ENCODE measurements at regions not wholly inside any gene's neighbourhood (a gene's known extent, or its start where the extent isn't known, plus 50 kb on each side); places are given as distances from the start of the nearest gene placed in this dataset.

DNA sequence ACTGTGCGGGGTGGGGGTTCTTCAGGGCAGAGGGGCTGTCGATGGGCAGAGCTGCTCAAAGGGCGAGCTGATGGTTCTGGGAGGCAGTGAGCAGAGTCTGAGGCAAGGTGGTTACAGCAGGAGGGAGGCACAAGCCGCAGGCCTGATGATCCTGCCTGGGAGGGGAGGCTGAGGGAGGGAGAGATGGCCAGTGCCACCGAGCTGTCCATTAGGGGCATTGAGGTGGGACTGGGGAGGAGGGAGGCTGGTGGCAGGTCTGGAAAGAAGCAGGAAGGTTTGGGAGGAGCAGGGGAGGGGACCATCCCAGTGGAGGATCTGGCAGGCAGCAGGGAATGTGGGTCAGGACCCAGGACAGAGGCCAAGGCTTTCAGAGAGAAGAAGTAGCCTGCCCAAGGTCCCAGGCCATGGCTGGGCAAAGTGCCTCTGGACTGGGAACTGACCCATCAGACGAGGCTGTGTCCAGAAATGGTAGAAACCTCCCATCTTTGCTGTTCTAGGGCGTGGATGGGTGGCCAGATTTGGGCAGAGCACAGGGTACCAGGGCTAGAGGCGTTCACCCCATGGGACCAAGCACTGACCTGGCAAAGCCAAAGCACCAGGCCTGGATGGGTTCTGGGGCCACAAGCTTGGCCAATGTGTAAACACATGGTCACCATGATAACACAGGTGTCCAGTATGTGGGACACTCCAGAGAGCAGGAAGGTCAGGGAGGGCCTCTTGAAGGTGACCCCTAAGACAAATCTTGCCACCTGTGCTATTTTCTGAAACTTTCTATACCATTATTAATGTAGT, 55.5 kb downstream of the INHBB start:
- DNase-seq: no peak

DNA sequence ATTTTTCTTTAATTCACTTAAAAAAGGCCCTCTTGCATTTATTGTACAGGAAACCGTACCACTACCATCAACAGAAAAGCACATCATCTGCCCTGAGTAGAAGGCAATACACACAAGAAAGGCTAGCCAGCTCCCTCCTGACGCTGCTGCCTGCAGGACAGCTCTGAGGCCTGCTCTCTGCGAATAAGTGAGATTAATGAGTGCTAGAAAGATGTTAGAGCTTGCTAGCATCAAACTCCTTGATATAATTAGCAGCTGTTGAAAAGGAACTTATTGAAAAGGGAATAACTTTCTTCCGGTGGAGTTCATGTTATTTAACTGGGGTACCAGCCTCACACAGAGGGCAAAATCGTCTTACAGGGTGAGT, 56.1 kb downstream of the INHBB start:
- DNase-seq: no peak

DNA sequence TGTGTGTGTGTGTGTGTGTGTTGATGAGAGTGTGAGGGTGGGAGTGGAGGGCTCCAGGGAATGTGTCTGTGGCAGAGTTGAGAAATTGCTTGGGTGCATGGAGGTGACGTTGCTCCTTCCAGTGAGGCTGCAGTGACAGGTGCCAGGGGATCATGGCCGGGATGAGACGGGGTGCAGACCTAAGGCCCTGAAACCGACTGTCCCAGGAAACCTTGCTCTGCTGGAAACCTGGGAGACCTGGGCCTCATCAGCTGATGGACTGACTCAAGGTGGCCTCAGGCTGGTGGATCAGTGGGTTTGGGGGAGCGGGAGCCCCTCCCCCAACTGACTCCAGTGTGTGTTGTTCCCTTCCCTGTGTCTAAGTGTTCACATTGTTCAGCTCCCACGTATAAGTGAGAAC, 56.6 kb downstream of the INHBB start:
- DNase-seq: no peak

- no peak for DNase-seq
Observed at GRCh38 chr2:120403261-120403660, 57.3 kb downstream of the INHBB start.

DNA sequence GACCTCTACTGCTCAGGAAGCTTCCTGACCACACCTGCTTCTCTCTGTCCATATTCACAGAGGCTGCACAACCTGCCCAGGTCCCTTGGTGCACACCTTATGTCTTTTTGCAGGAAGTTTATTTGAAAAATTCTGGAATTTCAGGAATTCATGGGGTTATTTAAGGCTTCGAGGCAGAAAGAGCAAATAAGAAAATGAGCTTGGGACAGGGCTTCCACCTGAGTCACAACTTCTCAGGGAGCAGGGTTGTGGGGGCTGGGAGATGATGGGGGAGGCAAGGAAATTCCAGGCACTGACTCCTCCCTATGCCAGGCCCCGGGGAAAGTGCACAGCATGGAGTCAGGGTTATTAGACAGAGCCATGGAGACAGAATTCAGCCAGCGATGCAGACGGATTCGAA, 57.7 kb downstream of the INHBB start:
- no peak for DNase-seq

GRCh38 chr2:120404274-120404673, 58.3 kb downstream of the INHBB start:
- DNase-seq: no peak

DNA sequence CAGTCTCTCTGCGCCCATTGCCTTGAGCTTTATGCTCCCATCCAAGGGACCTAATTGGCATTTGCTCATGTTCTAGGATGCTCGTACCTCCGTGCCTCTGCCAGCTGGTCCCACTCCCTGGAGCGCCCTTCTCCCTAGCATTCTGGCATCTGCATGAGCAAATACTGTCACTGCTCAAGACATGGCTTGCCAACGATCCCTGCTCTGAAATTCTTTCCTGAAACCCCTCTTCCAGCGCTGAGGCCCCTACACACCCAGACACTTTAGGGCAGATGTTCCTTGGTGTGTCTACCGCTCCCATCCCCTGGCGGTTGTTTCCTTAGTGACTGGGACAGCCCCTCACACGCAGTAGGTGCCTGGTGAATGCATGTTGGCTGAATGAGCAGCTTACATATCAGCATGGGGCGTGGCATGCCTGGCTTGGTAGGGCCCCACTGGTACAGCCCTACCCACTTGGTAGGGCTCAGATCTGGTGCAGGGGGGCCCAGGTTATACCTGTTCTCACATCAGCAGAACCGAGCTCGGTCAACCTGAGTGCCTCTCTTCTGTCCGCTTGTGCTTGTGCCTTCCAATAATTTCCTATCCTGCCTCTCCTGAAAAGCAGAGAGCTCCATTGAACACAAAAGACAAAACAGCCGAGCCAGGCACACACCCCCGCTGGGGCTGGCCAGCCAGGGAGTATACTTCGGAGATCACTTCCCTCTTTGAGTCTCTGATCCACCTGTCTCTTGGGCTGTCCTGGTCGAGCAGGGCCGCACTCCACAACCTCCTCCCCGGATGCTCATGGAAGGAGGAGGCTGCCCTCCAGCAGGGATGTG, 59.2 kb downstream of the INHBB start:
- no peak for DNase-seq

DNA sequence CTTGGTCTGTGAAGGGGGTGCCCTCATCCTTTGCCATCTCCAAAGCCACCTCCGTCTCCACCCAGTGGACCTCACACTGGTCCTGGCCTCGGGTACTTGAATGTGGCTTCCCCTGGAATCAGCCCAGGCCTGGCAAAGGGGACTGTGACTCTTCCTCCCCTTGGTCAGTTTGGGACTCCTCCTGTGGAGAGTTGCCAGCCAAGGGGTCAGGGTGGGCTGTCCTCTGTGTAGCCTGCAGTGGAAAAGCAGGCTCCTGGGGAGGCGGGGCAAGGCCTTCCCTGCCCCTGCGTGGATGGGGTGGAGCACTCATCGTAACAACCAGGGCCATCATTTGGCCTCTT, 59.8 kb downstream of the INHBB start:
- DNase-seq: no peak

DNA sequence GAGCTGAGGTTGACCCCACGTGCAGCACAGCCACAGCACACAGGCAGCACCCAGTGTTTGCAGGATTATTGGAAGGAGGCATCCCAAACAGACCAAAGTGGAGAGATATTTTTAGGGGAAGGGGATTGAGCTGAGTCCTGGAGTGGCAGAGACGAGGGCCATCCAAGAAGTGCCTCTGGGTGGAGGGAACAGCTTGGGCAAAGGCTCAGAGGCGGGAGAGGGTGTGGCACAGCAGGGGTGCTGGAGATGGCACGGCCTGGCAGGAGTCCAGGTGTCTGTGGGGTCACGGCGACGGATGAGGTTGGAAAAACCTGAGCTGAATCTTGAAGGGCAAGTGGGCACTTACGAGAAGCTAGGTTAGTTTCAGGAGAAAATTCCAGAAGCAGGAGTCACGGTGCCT, 60.6 kb downstream of the INHBB start:
- DNase-seq: no peak

DNA sequence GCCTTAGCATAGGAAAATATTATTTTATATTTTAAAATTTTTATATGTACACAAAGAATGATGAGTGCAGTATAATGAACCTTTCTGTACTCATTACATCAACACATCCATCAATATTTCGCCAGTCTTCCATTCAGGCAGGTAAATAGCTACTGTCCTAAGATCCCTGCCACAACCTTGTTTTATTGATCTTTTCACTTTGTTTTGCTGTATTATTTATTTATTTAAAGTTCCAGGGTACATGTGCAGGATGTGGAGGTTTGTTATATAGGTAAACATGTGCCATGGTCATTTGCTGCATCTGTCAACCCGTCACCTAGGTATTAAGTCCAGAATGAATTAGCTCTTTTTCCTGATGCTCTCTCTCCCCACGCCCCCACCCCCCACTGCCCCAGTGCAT, 64.6 kb downstream of the INHBB start:
- no peak for DNase-seq

- no peak for DNase-seq
Observed at GRCh38 chr2:120415060-120415459, 69.1 kb downstream of the INHBB start.

DNA sequence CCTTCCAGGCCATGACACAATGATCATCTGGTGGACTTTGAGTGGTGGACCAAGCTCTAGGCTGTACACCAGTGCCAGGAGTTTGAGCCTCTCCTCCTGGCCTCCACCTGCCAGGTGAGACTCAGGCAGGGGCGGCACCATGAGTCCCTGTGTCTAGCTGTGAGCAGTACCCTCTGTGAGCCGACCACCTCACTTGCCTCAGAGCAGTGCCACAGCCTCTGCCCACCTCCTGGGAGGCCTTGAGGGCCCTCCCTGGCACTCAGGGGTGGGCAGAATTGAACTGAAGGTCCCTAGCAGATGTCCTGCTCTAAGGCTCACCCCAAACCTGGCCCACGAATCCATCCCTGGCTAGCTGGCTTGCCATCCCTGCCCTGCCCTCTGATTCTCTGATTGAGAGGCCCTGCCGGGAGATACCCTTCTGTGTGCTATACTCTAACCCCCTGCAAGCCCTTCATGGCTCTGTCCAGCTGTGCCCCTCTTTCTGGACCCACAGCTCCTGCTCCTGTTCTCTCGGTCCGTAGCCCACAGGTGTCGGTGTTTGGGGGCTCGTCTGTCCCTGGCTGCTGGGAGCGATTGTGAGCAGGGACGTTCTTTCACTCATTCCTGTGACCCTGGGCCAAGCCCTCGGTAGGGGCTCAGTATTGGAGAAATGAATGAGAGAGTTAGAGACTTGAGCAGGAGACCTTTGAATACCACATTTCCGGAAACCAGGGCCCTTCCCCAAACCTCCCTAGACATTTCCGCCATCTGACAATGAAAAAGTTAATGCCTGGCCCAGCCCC, 70.0 kb downstream of the INHBB start:
- no peak for DNase-seq

- no peak for DNase-seq
Observed at GRCh38 chr2:120418174-120418787, 72.3 kb downstream of the INHBB start.

- DNase-seq: no peak
Observed at GRCh38 chr2:120419073-120419472, 73.1 kb downstream of the INHBB start.

GRCh38 chr2:120419955-120420354, 74.0 kb downstream of the INHBB start:
- DNase-seq: no peak

GRCh38 chr2:120421126-120421829, 75.3 kb downstream of the INHBB start:
- DNase-seq: no peak

DNA sequence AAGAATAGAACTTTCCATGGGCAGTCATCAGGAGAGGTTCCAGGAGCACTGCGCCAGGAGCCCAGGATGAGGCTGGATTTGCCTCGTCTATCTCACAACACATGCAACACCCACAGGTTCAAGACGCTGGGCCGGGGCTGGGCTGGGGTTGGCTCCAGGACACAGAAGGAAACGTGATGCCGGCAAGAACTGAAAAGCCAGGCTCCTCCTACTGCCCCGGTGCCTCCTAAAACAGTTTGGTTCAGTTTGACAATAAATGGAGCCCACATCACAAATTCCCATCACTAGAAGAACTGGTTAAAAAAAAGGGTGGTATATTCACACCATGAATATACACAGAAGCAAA, 75.9 kb downstream of the INHBB start:
- no peak for DNase-seq

- DNase-seq: no peak
Observed at GRCh38 chr2:120422465-120423160, 76.7 kb downstream of the INHBB start.

DNA sequence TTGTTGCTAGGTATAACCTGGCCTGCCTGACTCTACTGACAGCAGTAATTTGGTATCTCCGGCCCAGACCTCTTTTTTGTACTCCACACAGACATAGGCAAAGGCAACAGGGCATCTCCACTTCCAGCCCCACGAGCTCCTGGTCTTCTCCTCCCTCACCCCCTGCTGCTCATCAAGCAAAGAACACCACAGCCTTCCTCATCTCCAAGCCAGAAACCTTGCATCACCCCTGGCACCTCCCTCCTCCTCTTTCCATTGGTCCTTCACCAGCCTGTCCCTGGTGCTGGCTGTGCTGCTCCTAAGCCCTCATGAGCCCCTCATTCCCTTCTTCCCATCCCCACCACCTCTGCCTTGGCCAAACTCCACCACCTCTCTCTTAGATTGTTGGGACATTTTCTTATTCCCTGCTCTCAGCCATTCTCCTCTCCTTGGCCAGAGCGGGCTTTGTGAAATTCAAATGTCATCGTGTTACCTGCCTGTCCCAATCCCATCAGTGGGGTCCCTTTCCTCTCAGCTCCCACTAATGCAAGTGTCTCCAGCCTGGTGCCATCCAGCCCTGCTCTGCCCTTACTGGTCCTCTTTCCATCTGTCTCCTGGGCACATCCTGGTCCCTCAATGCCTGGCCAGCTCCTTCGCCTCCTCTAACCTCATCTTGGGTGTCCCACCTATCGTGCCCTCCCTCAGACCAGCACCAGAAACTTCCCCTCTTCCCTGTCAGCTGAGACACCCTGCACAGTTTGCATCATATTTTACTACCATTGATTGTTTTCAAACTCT, 77.4 kb downstream of the INHBB start:
- no peak for DNase-seq

DNA sequence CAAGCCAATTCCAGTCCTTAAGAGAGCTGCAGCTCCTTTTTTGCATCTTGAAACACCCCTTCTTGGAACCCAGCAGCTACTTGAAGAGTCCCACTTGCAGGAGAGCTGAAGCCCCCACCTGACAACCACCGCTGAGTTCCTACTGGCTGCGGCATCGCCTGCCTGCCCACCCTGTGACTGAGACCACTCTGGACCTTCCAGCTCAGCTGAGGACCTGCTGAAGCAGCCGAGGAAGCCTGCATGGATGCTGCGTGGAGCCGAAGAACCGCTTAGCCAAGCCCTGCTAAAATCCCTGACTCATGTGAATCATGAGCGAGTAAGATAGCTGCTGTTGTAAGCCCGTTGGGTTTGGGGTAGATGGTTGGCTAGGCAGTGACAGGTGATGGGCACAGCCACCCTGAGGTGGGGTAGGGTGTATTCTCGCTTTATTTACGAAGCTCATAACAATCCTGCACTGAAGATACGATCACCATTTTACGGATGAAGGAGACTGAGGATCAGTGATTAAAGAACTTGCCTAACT, 78.4 kb downstream of the INHBB start:
- no peak for DNase-seq

GRCh38 chr2:120425014-120425413, 79.1 kb downstream of the INHBB start:
- no peak for DNase-seq

All from stimulated activated CD4-positive, alpha-beta T cell treated with anti-CD3 and anti-CD28 coated beads, Interleukin-4, amount 100 ng/mL, for 24 hours (primary cell).